GM12891 (cell line): ENCODE measurements at regions not wholly inside any gene's neighbourhood (a gene's known extent, or its start where the extent isn't known, plus 50 kb on each side); places are given as distances from the start of the nearest gene placed in this dataset.

Experiments
- POLR2A ChIP-seq: IDR thresholded peaks from 2 replicates; pipeline ENCODE4 v1.6.1; 2011; ENCODE audit warnings: low read depth, low read length, control low read depth
- SPI1 ChIP-seq: IDR thresholded peaks from 2 replicates; pipeline ENCODE4 v1.6.1; 2011; ENCODE audit warnings: low read depth, low read length, control low read depth

DNA sequence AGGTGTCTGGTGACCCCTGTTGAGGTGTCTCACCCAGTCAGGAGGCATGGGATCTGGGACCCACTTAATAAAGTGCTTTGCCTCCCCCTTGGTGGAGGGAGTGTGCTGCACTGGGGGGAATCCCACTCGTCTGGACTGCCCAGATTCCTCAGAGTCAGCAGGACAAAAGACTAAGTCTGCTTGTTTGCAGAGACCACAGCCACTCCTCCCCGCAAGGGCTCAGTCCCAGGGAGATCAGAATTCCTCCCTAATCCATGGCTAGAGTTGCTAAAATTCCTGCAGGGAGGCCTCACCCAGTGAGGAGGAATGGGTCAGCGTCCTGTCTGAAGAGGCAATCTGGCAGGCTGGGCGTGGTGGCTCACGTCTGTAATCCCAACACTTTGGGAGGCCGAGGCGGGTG, 442.2 kb downstream of the PABPC4L start:
- no peak for TF ChIP-seq SPI1
- TF ChIP-seq POLR2A = no peak
